ENCODE measurements at regions not wholly inside any gene's neighbourhood (a gene's known extent, or its start where the extent isn't known, plus 50 kb on each side); places are given as distances from the start of the nearest gene placed in this dataset.

- TF ChIP-seq, protein P1, sequence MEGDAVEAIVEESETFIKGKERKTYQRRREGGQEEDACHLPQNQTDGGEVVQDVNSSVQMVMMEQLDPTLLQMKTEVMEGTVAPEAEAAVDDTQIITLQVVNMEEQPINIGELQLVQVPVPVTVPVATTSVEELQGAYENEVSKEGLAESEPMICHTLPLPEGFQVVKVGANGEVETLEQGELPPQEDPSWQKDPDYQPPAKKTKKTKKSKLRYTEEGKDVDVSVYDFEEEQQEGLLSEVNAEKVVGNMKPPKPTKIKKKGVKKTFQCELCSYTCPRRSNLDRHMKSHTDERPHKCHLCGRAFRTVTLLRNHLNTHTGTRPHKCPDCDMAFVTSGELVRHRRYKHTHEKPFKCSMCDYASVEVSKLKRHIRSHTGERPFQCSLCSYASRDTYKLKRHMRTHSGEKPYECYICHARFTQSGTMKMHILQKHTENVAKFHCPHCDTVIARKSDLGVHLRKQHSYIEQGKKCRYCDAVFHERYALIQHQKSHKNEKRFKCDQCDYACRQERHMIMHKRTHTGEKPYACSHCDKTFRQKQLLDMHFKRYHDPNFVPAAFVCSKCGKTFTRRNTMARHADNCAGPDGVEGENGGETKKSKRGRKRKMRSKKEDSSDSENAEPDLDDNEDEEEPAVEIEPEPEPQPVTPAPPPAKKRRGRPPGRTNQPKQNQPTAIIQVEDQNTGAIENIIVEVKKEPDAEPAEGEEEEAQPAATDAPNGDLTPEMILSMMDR (conservative IDR thresholded peaks at IDR 0.05; ENCODE audit: low read length): no peak
- no peak overlapping the region for H3K4me3 ChIP-seq (ENCODE audit: low read length)
- DNase-seq (ENCODE audit: low read depth): no peak
Measured at GRCh38 chr14:41144370-41144769, 462.3 kb upstream of the LRFN5 start.

DNA sequence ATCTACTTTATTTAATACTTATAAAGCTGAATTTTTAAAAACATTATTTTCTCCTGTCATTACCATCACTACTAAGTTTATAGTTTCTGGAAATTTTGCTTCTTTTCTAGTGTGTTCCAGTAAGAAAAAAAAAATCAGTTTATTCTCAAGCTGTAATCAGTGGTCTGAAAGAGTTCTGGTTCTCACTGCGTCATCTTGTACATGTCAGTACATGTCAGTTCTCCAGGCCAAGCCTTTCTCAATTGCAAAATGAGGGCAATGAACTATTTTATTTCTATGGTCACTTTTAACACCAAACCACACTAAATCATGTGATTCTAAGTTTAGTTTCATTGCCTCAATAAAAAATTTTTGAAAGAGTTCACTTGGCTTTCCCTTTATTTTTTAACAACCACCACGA lies 468.9 kb upstream of the LRFN5 start:
- TF ChIP-seq, protein P1 (conservative IDR thresholded peaks at IDR 0.05; ENCODE audit: low read length): no peak
- DNase-seq (ENCODE audit: low read depth): no peak
- H3K4me3 ChIP-seq (ENCODE audit: low read length): no peak overlapping the region

- TF ChIP-seq, protein P1 (conservative IDR thresholded peaks at IDR 0.05; ENCODE audit: low read length): no peak
- DNase-seq (ENCODE audit: low read depth): no peak
- no peak overlapping the region for H3K4me3 ChIP-seq (ENCODE audit: low read length)
Measured at GRCh38 chr14:41130274-41130673, 476.4 kb upstream of the LRFN5 start.

DNA sequence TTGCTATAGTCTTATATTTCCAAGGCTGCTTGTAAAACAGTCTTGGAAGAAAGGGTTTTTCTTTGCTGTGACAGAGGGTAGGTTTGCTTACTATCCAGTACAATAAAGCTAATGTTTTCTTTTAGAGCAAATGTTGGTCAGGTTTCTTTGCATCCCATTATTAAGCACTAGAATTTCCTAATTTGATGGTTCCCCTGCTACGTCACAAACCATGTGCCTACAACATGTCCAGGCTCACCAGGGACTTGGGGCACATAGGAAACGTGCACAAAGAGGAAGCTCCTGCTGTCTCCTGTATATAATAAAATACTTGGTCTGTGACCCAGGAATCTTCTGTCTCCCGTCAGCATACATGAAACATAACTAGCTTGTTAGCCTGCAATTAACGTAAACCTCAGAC lies 486.3 kb upstream of the LRFN5 start:
- no peak for DNase-seq (ENCODE audit: low read depth)
- TF ChIP-seq, protein P1 (conservative IDR thresholded peaks at IDR 0.05; ENCODE audit: low read length): no peak
- no peak overlapping the region for H3K4me3 ChIP-seq (ENCODE audit: low read length)

DNA sequence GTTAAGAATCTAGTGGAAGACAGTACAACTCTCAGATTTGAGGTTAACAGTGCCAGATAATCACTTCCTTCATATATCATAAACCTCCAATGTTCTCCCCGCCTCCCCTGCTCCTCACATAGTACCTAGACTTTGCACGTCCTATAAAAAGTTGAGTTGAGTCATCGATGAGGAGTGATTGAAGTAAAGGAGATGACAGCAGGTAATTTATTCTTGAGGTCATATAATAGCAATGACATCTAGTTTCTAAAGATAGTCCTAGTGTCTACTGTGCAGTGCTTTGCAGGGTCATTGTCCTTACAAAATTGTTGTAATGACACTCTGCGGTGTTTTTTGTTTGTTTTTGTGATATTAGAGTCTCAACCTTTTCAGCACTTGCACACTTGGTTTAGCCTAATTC lies 510.5 kb upstream of the LRFN5 start:
- no peak for DNase-seq (ENCODE audit: low read depth)
- H3K4me3 ChIP-seq (ENCODE audit: low read length): no peak overlapping the region
- TF ChIP-seq, protein P1 (conservative IDR thresholded peaks at IDR 0.05; ENCODE audit: low read length): no peak

- TF ChIP-seq, protein P1 (conservative IDR thresholded peaks at IDR 0.05; ENCODE audit: low read length): no peak
- H3K4me3 ChIP-seq (ENCODE audit: low read length): no peak overlapping the region
- DNase-seq (ENCODE audit: low read depth): no peak
Measured at GRCh38 chr14:41087056-41087455, 519.6 kb upstream of the LRFN5 start.

GRCh38 chr14:41073544-41073943 lies 533.1 kb upstream of the LRFN5 start:
- no peak for DNase-seq (ENCODE audit: low read depth)
- TF ChIP-seq, protein P1 (conservative IDR thresholded peaks at IDR 0.05; ENCODE audit: low read length): no peak
- H3K4me3 ChIP-seq (ENCODE audit: low read length): no peak overlapping the region

Measured in AG10803 (cell line).